Prostate gland (tissue), 2 donors: ENCODE measurements at regions not wholly inside any gene's neighbourhood (a gene's known extent, or its start where the extent isn't known, plus 50 kb on each side); places are given as distances from the start of the nearest gene placed in this dataset.

Experiments
- DNase-seq: peaks from one replicate; pipeline ENCODE4 v3.0.0-alpha.2; 2019; ENCODE audit warnings: low spot score
- H3K27ac ChIP-seq, 2 donors: fragments of 200-600 bp; sonication (generic); 2 replicates each; pipeline ENCODE4 v1.5.1; 2017 to 2019
- H3K27me3 ChIP-seq: fragments of 200-600 bp; sonication (generic); replicated peaks from 2 replicates; pipeline ENCODE4 v1.5.1; 2019; ENCODE audit not compliant: insufficient read depth
- H3K36me3 ChIP-seq, 2 donors: fragments of 200-600 bp; sonication (generic); 1 replicate in 1 of 2; 2 replicates in 1 of 2; pipeline versions ENCODE4 v1.5.1 to v1.8.1; 2017 to 2019
- H3K4me1 ChIP-seq: fragments of 200-600 bp; sonication (generic); replicated peaks from 2 replicates; pipeline ENCODE4 v1.5.1; 2019
- H3K4me3 ChIP-seq, 2 donors: fragments of 200-600 bp; sonication (generic); 2 replicates each; pipeline ENCODE4 v1.5.1; 2017 to 2019
- H3K9me3 ChIP-seq: fragments of 200-600 bp; sonication (generic); 2 replicates; pipeline ENCODE4 v1.5.1; 2017
- CTCF ChIP-seq, 4 experiments: fragments of 200-600 bp in 2 of 4; fragments of 450-650 bp in 2 of 4; sonication (generic) in 2 of 4; IDR thresholded peaks; 1 replicate in 3 of 4; 2 replicates in 1 of 4; pipeline ENCODE4 v1.5.1; 2016 to 2019; ENCODE audit warnings: antibody characterized with exemption in 4 of 4, mild to moderate bottlenecking in 2 of 4, moderate library complexity in 2 of 4
- POLR2A ChIP-seq: fragments of 450-650 bp; IDR thresholded peaks from one replicate; pipeline ENCODE4 v1.6.1; 2016; ENCODE audit warnings: antibody characterized with exemption, mild to moderate bottlenecking
- POLR2AphosphoS5 ChIP-seq: sonication (generic); formaldehyde crosslinking; IDR thresholded peaks from one replicate; pipeline ENCODE4 v1.6.1; 2017; ENCODE audit warnings: antibody characterized with exemption
- WGBS: methylation state at CpG from one replicate; pipeline ENCODE4 v1.1.5; 2018; 5-methylcytosine and 5-hydroxymethylcytosine counted together
- intact Hi-C: fragments of 100-400 bp; cut with DNase I; formaldehyde crosslinking; loops from one replicate; pipeline ENCODE4 v1.14.2; 2022

GRCh38 chr21:24844671-24845070 lies 762.6 kb downstream of the MRPL39 start:
- WGBS: 38% methylated on average over 5 of the region's 5 CpGs
- no peaks in the 10 kb centered on the region for H3K4me1 ChIP-seq
- no peak overlapping the region for H3K4me3 ChIP-seq
- H3K27me3 ChIP-seq: no peaks in the 10 kb centered on the region
- H3K9me3 ChIP-seq: no peaks in the 10 kb centered on the region
- TF ChIP-seq POLR2A (no peak), CTCF (IDR thresholded peaks at IDR 0.05) (no peak), POLR2AphosphoS5 (no peak)
- no peak for DNase-seq
- no peak overlapping the region for H3K27ac ChIP-seq
- intact Hi-C loops: no loop called here
- H3K36me3 ChIP-seq: no peaks in the 10 kb centered on the region

DNA sequence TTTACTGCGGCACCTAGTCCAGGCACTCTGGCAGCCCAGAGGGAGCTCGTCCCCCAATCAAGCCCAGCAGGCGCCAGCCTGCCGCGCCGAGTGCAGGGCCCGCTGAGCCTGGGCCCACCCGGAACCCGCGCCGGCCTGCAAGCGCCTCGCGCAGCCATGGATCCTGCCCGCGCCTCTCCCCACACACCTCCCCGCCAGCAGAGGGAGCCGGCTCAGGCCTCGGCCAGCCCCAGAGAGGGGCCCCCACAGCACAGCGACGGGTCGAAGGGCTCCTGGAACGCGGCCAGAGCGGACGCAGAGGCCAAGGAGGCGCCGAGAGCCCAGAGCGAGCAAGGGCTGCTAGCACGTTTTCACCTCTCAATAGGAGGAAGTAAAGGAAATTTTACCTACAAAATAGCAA lies 767.0 kb downstream of the MRPL39 start:
- 97% methylated on average over 29 of the region's 30 CpGs for WGBS
- intact Hi-C loops: no loop called here
- Histone ChIP-seq H3K36me3 (no peaks in the 10 kb centered on the region), H3K4me1 (no peaks in the 10 kb centered on the region), H3K27ac (no peak overlapping the region), H3K27me3 (no peaks in the 10 kb centered on the region), H3K9me3 (no peaks in the 10 kb centered on the region), H3K4me3 (no peak overlapping the region)
- no peak for TF ChIP-seq POLR2A
- TF ChIP-seq POLR2AphosphoS5: no peak
- no peak for TF ChIP-seq CTCF (IDR thresholded peaks at IDR 0.05)
- DNase-seq: no peak

DNA sequence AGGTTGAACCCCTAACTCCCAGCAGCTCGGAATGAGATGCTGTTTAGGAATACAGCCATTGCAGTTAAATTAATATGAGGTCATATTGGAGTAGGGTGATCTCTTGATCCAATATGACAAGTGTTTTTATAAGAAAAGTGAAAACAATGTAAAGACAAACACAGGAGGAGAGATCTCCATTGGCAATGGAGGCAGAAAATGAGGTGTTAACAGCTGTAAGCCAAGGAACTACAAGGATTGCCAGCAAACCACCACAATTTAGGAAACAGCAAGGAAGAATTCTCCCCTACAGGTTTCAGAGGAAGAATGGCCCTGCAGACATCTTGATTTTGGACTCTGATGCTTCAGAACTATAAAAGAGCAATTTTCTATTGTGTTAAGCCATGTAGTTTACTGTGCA lies 774.3 kb downstream of the MRPL39 start:
- intact Hi-C loops: no loop called here
- no peak overlapping the region for H3K4me3 ChIP-seq
- WGBS: 27% methylated on average over 1 of the region's 1 CpG
- H3K27ac ChIP-seq: no peak overlapping the region
- no peak for DNase-seq
- H3K9me3 ChIP-seq: no peaks in the 10 kb centered on the region
- H3K36me3 ChIP-seq: no peaks in the 10 kb centered on the region
- no peaks in the 10 kb centered on the region for H3K4me1 ChIP-seq
- TF ChIP-seq CTCF (IDR thresholded peaks at IDR 0.05) (no peak), POLR2A (no peak), POLR2AphosphoS5 (no peak)
- H3K27me3 ChIP-seq: no peaks in the 10 kb centered on the region

GRCh38 chr21:24829397-24829796 lies 777.9 kb downstream of the MRPL39 start:
- no peaks in the 10 kb centered on the region for H3K9me3 ChIP-seq
- no peaks in the 10 kb centered on the region for H3K27me3 ChIP-seq
- TF ChIP-seq POLR2A (no peak), POLR2AphosphoS5 (no peak), CTCF (IDR thresholded peaks at IDR 0.05) (no peak)
- H3K27ac ChIP-seq: no peak overlapping the region
- no peak for DNase-seq
- no peaks in the 10 kb centered on the region for H3K36me3 ChIP-seq
- 63% methylated on average over 1 of the region's 1 CpG for WGBS
- no peaks in the 10 kb centered on the region for H3K4me1 ChIP-seq
- intact Hi-C loops: no loop called here
- H3K4me3 ChIP-seq: no peak overlapping the region

DNA sequence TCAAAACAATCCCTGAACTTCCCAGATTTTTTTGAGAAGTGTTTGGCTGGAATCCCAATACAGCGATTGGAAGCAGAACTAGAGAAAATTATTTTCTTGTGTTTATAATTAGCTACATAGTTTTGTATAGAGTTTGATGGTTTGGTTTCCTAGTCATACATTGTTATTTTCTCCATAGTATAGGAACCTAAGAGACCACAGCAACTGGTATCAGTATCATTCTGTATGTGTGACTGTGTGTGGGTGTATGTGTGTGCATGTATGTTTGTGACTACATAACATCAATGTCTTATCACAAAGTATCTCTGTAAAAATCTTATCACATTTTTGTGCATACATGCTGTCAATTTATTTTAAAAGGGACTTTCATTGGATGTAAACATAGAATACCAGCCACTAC lies 780.5 kb downstream of the MRPL39 start:
- TF ChIP-seq CTCF (IDR thresholded peaks at IDR 0.05) (no peak), POLR2AphosphoS5 (no peak), POLR2A (no peak)
- H3K4me1 ChIP-seq: no peaks in the 10 kb centered on the region
- 52% methylated on average over 1 of the region's 1 CpG for WGBS

More for the DNA sequence above, 780.5 kb downstream of the MRPL39 start:
- intact Hi-C loops: no loop called here
- Histone ChIP-seq H3K4me3 (no peak overlapping the region), H3K27ac (no peak overlapping the region), H3K27me3 (no peaks in the 10 kb centered on the region), H3K36me3 (no peaks in the 10 kb centered on the region), H3K9me3 (no peaks in the 10 kb centered on the region)
- DNase-seq: no peak
